ENCODE measurements at regions not wholly inside any gene's neighbourhood (a gene's known extent, or its start where the extent isn't known, plus 50 kb on each side); places are given as distances from the start of the nearest gene placed in this dataset.
"Not testable (repeated sequence)": the region's sequence is repeated elsewhere in the genome, so short reads cannot be mapped to it uniquely, and the experiment has no call there.

- intact Hi-C loops (cut with DNase I); H3K4me1 ChIP-seq (ENCODE audit: control insufficient read depth, insufficient read depth, low read length); H3K27me3 ChIP-seq (ENCODE audit: control insufficient read depth, insufficient read depth); H3K27ac ChIP-seq (ENCODE audit: low read length); ATAC-seq; H3K9me3 ChIP-seq (ENCODE audit: control insufficient read depth, low read length); DNase-seq; H3K4me3 ChIP-seq (ENCODE audit: low read length): not testable (repeated sequence)
- 77% methylated on average over 5 of the region's 5 CpGs for WGBS
Measured at GRCh38 chr12:75643119-75643518, 131.7 kb upstream of the KRR1 start.

DNA sequence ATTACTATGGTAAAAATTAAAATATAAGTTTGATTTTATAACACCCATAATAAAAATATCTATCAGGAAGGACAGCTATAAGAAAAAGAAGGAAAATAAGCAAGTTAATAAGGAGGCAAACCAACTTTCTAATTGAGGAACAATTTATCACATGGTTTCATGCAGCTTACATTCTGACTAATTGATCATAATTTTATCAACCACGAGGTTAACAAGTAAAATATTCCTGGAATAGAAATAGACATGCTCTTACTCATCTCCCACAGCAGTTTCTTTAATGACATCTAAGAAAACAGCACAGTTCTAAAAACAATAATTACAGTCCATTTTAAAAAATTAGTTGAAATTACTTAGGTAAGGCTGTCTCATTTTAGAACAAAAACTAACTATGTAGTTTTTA is 130.8 kb upstream of the KRR1 start:
- intact Hi-C loops (cut with DNase I) = no loop called here
- H3K9me3 ChIP-seq (ENCODE audit: control insufficient read depth, low read length) = no peaks in the 10 kb centered on the region
- ATAC-seq (no peak), DNase-seq (no peak)
- no peak overlapping the region for H3K4me3 ChIP-seq (ENCODE audit: low read length)
- H3K27ac ChIP-seq (ENCODE audit: low read length) = no peak overlapping the region
- WGBS = 37% methylated on average over 1 of the region's 1 CpG
- H3K27me3 ChIP-seq (ENCODE audit: control insufficient read depth, insufficient read depth) = no peaks in the 10 kb centered on the region
- no peaks in the 10 kb centered on the region for H3K4me1 ChIP-seq (ENCODE audit: control insufficient read depth, insufficient read depth, low read length)

DNA sequence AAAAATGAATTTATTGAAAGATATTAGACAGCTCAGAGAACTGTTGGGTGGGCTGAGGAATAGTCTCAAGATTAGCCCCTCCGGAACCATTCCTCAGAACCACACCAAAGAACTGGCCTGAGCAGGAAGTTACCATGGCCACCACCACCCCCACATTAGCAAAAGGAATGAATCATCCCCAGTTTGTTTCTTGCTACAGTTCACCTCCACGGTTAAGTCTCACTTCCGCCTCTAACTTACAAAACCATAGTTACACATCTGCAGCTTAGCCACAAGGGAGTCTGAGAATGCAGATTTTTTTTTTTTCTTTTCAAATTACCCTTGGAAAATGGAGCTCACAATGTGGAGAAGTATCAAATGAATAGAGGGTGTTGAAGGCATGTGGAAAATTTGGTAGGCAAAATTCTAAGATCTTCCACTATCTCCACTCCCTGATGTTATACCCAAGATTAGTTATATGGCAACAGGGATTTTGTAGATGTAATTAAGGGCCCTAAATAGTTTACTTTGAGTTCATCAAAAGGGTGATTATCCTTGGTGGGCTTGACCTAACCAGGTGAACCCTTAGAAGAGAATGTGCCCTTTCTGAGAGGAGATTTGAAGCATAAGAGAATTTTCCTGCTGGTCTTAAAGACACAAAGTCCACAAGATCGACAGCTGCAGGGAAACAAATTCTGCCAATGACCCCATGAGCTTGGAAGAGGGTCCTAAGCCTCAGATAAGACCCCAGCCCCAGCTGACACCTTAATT is 129.8 kb upstream of the KRR1 start:
- WGBS = 71% methylated on average over 4 of the region's 4 CpGs
- ATAC-seq (no peak), DNase-seq (no peak)
- Histone ChIP-seq H3K4me3 (ENCODE audit: low read length) (no peak overlapping the region), H3K27me3 (ENCODE audit: control insufficient read depth, insufficient read depth) (no peaks in the 10 kb centered on the region), H3K4me1 (ENCODE audit: control insufficient read depth, insufficient read depth, low read length) (no peaks in the 10 kb centered on the region), H3K27ac (ENCODE audit: low read length) (no peak overlapping the region), H3K9me3 (ENCODE audit: control insufficient read depth, low read length) (no peaks in the 10 kb centered on the region)
- intact Hi-C loops (cut with DNase I) = no loop called here

DNA sequence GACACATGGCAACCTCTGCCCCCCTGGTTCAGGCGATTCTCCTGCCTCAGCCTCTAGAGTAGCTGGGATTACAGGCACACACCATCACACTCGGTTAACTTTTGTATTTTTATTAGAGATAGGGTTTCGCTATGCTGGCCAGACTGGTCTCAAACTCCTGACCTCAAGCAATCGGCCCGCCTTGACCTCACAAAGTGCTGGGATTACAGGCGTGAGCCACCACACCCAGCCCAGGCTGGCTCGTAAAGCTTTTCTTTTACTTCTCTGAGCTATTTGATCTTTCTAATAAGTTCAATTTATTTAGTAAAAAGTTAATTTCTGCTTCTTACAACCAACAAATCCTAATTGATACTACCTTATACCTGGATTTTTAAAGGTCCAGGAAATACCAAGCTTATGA is 127.4 kb upstream of the KRR1 start:
- Histone ChIP-seq H3K4me1 (ENCODE audit: control insufficient read depth, insufficient read depth, low read length) (no peaks in the 10 kb centered on the region), H3K4me3 (ENCODE audit: low read length) (no peak overlapping the region), H3K27me3 (ENCODE audit: control insufficient read depth, insufficient read depth) (no peaks in the 10 kb centered on the region), H3K27ac (ENCODE audit: low read length) (no peak overlapping the region), H3K9me3 (ENCODE audit: control insufficient read depth, low read length) (no peaks in the 10 kb centered on the region)
- 92% methylated on average over 7 of the region's 7 CpGs for WGBS
- DNase-seq (no peak), ATAC-seq (no peak)
- intact Hi-C loops (cut with DNase I) = no loop called here

GRCh38 chr12:75636607-75637006 is 125.2 kb upstream of the KRR1 start:
- no peak for ATAC-seq

GRCh38 chr12:75635606-75636444 is 124.4 kb upstream of the KRR1 start:
- Histone ChIP-seq H3K27ac (ENCODE audit: low read length) (no peak overlapping the region), H3K4me3 (ENCODE audit: low read length) (no peak overlapping the region), H3K4me1 (ENCODE audit: control insufficient read depth, insufficient read depth, low read length) (no peaks in the 10 kb centered on the region), H3K27me3 (ENCODE audit: control insufficient read depth, insufficient read depth) (no peaks in the 10 kb centered on the region), H3K9me3 (ENCODE audit: control insufficient read depth, low read length) (no peaks in the 10 kb centered on the region)
- no peak for ATAC-seq
- intact Hi-C loops (cut with DNase I) = no loop called here
- no peak for DNase-seq
- 82% methylated on average over 6 of the region's 6 CpGs for WGBS

More at GRCh38 chr12:75636607-75637006, 125.2 kb upstream of the KRR1 start:
- WGBS = 94% methylated on average over 4 of the region's 4 CpGs
- intact Hi-C loops (cut with DNase I) = no loop called here
- Histone ChIP-seq H3K4me3 (ENCODE audit: low read length) (no peak overlapping the region), H3K9me3 (ENCODE audit: control insufficient read depth, low read length) (no peaks in the 10 kb centered on the region), H3K27ac (ENCODE audit: low read length) (no peak overlapping the region), H3K4me1 (ENCODE audit: control insufficient read depth, insufficient read depth, low read length) (no peaks in the 10 kb centered on the region), H3K27me3 (ENCODE audit: control insufficient read depth, insufficient read depth) (no peaks in the 10 kb centered on the region)
- DNase-seq = no peak

DNA sequence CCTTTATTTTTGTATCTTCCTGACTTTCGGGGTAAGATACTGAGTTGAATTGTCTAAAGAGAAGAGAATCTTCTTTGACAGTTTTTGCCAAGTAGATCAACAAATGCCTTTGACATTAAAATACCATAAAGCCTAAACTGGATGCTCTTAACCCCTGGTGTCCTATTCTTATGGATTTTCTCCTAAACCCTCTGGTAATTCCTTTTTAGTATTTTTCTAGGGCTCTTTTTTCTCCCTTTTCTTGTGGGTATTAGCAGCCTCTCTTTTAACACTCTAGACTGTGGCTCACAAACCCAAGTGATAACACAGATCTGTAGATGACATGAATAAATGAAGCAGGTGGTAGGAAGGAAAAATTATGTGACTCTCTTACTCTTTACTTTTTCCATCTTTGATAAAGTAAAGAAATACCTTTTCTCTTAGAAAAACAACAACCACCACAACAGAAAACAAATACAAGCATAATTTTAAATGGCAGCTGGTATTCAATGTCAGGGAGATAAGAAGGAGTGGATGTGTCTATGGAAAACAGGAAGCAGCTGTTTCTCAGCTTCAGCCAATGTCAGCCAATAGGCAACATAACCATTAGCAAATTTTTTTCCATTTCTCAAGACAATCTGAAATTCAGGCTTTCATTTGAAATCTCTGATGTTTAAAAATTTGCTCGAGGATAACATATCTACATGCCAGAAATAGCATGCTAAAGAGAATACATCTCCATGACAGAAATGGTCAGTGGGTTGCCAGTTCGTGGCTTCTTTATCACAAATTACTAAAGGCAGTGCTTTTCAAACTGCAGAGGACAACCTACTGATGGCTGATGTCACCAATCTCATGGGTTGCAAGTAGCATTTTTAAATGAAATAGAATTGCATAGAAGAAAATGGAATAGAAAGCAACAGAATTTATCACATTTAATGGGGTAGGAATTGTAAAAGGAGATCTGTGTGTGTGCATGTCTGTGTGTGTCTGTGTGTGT is 123.1 kb upstream of the KRR1 start:
- 46% methylated on average over 3 of the region's 3 CpGs for WGBS
- no peak for DNase-seq
- no peaks in the 10 kb centered on the region for H3K9me3 ChIP-seq (ENCODE audit: control insufficient read depth, low read length)
- intact Hi-C loops (cut with DNase I) = no loop called here
- no peak overlapping the region for H3K27ac ChIP-seq (ENCODE audit: low read length)
- no peaks in the 10 kb centered on the region for H3K4me1 ChIP-seq (ENCODE audit: control insufficient read depth, insufficient read depth, low read length)
- H3K27me3 ChIP-seq (ENCODE audit: control insufficient read depth, insufficient read depth) = no peaks in the 10 kb centered on the region
- no peak overlapping the region for H3K4me3 ChIP-seq (ENCODE audit: low read length)
- ATAC-seq = no peak

GRCh38 chr12:75633789-75634188 is 122.4 kb upstream of the KRR1 start:
- no peaks in the 10 kb centered on the region for H3K27me3 ChIP-seq (ENCODE audit: control insufficient read depth, insufficient read depth)
- DNase-seq = no peak
- no peak overlapping the region for H3K4me3 ChIP-seq (ENCODE audit: low read length)
- WGBS = 90% methylated on average over 3 of the region's 3 CpGs
- no peaks in the 10 kb centered on the region for H3K4me1 ChIP-seq (ENCODE audit: control insufficient read depth, insufficient read depth, low read length)
- intact Hi-C loops (cut with DNase I) = no loop called here
- no peaks in the 10 kb centered on the region for H3K9me3 ChIP-seq (ENCODE audit: control insufficient read depth, low read length)
- ATAC-seq = no peak
- H3K27ac ChIP-seq (ENCODE audit: low read length) = no peak overlapping the region

DNA sequence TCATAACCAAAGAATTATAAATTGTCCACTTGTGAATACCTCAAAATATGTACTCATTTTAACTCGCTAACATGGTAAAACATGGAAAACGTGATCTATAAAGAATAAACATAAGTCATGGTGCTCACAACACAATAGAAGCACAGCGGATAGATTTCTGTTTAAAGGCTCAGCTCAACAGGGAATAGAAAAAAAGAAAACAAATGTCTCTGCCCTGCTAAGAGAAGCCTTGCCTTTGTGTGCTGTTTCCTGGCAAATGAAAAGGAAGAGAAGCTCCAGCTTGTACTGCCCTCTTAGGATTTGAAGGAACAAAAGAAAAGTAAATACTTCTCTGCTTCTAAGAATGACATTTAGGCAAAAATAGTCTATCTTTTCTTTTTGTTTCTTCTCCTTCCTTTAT is 121.0 kb upstream of the KRR1 start:
- WGBS = 54% methylated on average over 3 of the region's 3 CpGs
- H3K9me3 ChIP-seq (ENCODE audit: control insufficient read depth, low read length) = no peaks in the 10 kb centered on the region
- intact Hi-C loops (cut with DNase I) = no loop called here
- H3K27ac ChIP-seq (ENCODE audit: low read length) = no peak overlapping the region
- no peaks in the 10 kb centered on the region for H3K27me3 ChIP-seq (ENCODE audit: control insufficient read depth, insufficient read depth)
- no peaks in the 10 kb centered on the region for H3K4me1 ChIP-seq (ENCODE audit: control insufficient read depth, insufficient read depth, low read length)
- no peak for DNase-seq
- no peak for ATAC-seq
- H3K4me3 ChIP-seq (ENCODE audit: low read length) = no peak overlapping the region

DNA sequence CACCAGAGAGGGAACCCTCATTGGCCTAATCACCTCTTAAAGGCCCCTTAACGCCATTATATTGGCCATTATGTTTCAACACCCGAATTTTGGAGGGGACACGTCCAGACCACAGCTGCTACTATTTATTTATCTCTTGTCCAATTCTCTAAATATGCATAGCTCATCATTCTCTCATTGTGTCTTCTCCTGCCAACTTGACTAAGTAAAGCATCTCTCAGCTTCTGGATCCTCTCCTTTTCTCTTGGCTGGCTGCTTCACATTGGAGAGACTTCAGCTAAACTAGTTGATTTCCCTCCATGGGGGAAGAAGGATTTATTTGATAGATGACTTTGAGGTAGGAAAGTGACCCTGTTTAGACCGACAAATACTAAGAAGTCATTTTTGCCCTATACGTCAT is 120.4 kb upstream of the KRR1 start:
- 71% methylated on average over 5 of the region's 5 CpGs for WGBS

DNA sequence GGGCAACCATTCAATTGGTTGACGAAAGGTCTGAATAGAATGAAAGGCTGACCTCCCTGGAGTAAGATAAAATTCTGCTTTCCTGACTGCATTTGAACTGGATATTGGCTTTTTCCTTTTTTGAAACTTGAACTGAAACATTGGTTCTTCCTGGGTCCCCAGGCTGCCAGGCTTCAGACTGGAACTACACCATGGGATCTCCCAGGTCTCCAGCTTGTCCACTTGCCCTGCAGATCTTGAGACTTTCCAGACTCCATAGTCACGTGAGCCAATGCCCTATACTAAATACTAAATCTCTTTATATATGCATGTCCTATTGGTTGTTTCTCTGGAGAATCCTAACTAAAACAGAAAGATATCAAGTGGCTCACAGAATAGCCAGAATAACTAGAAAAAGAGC is 118.7 kb upstream of the KRR1 start:
- Histone ChIP-seq H3K9me3 (ENCODE audit: control insufficient read depth, low read length) (no peaks in the 10 kb centered on the region), H3K4me3 (ENCODE audit: low read length) (no peak overlapping the region), H3K27ac (ENCODE audit: low read length) (no peak overlapping the region), H3K4me1 (ENCODE audit: control insufficient read depth, insufficient read depth, low read length) (no peaks in the 10 kb centered on the region), H3K27me3 (ENCODE audit: control insufficient read depth, insufficient read depth) (no peaks in the 10 kb centered on the region)
- DNase-seq (no peak), ATAC-seq (no peak)
- intact Hi-C loops (cut with DNase I) = no loop called here
- 76% methylated on average over 2 of the region's 2 CpGs for WGBS

More for the DNA sequence above, 120.4 kb upstream of the KRR1 start:
- intact Hi-C loops (cut with DNase I) = no loop called here
- Histone ChIP-seq H3K4me1 (ENCODE audit: control insufficient read depth, insufficient read depth, low read length) (no peaks in the 10 kb centered on the region), H3K4me3 (ENCODE audit: low read length) (no peak overlapping the region), H3K9me3 (ENCODE audit: control insufficient read depth, low read length) (no peaks in the 10 kb centered on the region), H3K27me3 (ENCODE audit: control insufficient read depth, insufficient read depth) (no peaks in the 10 kb centered on the region), H3K27ac (ENCODE audit: low read length) (no peak overlapping the region)
- ATAC-seq (no peak), DNase-seq (no peak)

Measured in right cardiac atrium (tissue), 5 donors.